Activated T-helper 9 cell treated with anti-CD3 and anti-CD28 coated beads, Interleukin-2, amount 50 U/mL, for 16 hours (primary cell): ENCODE measurements at regions not wholly inside any gene's neighbourhood (a gene's known extent, or its start where the extent isn't known, plus 50 kb on each side); places are given as distances from the start of the nearest gene placed in this dataset.
"Not testable (repeated sequence)": the region's sequence is repeated elsewhere in the genome, so short reads cannot be mapped to it uniquely, and the experiment has no call there.

ENCODE experiments used
- DNase-seq: peaks from one replicate; pipeline ENCODE4 v3.0.0-alpha.2; 2020; ENCODE audit warnings: low read depth

- DNase-seq: no peak
These were observed 161.5 kb upstream of the JADE1 start for GRCh38 chr4:128648021-128648420.

GRCh38 chr4:128646893-128647292 is 162.6 kb upstream of the JADE1 start:
- not testable (repeated sequence) for DNase-seq

- DNase-seq: not testable (repeated sequence)
These were observed 164.5 kb upstream of the JADE1 start for GRCh38 chr4:128644693-128645654.

- DNase-seq: not testable (repeated sequence)
These were observed 165.4 kb upstream of the JADE1 start for GRCh38 chr4:128644107-128644506.

GRCh38 chr4:128641566-128641965 is 167.9 kb upstream of the JADE1 start:
- not testable (repeated sequence) for DNase-seq

- DNase-seq: no peak
These were observed 169.8 kb upstream of the JADE1 start for GRCh38 chr4:128639541-128640270.

GRCh38 chr4:128636906-128637305 is 172.6 kb upstream of the JADE1 start:
- no peak for DNase-seq

- no peak for DNase-seq
These were observed 173.4 kb upstream of the JADE1 start for GRCh38 chr4:128635955-128636560.

- no peak for DNase-seq
These were observed 174.2 kb upstream of the JADE1 start for GRCh38 chr4:128635141-128635954.

- DNase-seq: no peak
These were observed 176.4 kb upstream of the JADE1 start for GRCh38 chr4:128633067-128633466.

- no peak for DNase-seq
These were observed 178.6 kb upstream of the JADE1 start for GRCh38 chr4:128630871-128631270.

- no peak for DNase-seq
These were observed 185.8 kb upstream of the JADE1 start for GRCh38 chr4:128623508-128624215.

GRCh38 chr4:128620279-128620965 is 189.1 kb upstream of the JADE1 start:
- not testable (repeated sequence) for DNase-seq

- no peak for DNase-seq
These were observed 194.3 kb upstream of the JADE1 start for GRCh38 chr4:128615197-128615596.

GRCh38 chr4:128608006-128608405 is 201.5 kb upstream of the JADE1 start:
- no peak for DNase-seq

- DNase-seq: no peak
These were observed 203.3 kb upstream of the JADE1 start for GRCh38 chr4:128606173-128606572.

- no peak for DNase-seq
These were observed 204.7 kb upstream of the JADE1 start for GRCh38 chr4:128604840-128605239.

- DNase-seq: no peak
These were observed 205.3 kb upstream of the JADE1 start for GRCh38 chr4:128604204-128604603.

GRCh38 chr4:128603081-128603480 is 206.4 kb upstream of the JADE1 start:
- no peak for DNase-seq

- DNase-seq: no peak
These were observed 207.4 kb upstream of the JADE1 start for GRCh38 chr4:128601991-128602695.
